OCI-LY3 (cell line): ENCODE measurements at regions not wholly inside any gene's neighbourhood (a gene's known extent, or its start where the extent isn't known, plus 50 kb on each side); places are given as distances from the start of the nearest gene placed in this dataset.
A peak's percentile ranks its signal among the peaks of the same experiment; 100 is the strongest.

Source experiments
- H2AFZ ChIP-seq: fragments of 200-600, 300-600 bp; shearing (Covaris generic); 2 replicates; pipeline ENCODE4 v1.6.0; 2014; ENCODE audit warnings: antibody characterized with exemption, low read depth, low read length
- H3K27ac ChIP-seq: fragments of 200-600, 300-600 bp; sonication (generic); 2 replicates; pipeline ENCODE4 v1.5.1; 2014; ENCODE audit warnings: mild to moderate bottlenecking, low read length, moderate library complexity, mixed read lengths
- H3K27me3 ChIP-seq: fragments of 200-600, 300-600 bp; sonication (generic); 2 replicates; pipeline ENCODE4 v1.6.1; 2014; ENCODE audit warnings: low read depth, low read length, mixed read lengths
- H3K36me3 ChIP-seq: fragments of 200-600, 300-600 bp; sonication (generic); replicated peaks from 2 replicates; pipeline ENCODE3; 2014; ENCODE audit warnings: low read depth, low read length, mixed read lengths
- H3K4me1 ChIP-seq: fragments of 300-600, 200-600 bp; sonication (generic); 2 replicates; pipeline ENCODE4 v1.6.1; 2014; ENCODE audit warnings: low read length, mixed read lengths
- H3K4me2 ChIP-seq: fragments of 200-600, 300-600 bp; sonication (generic); 2 replicates; pipeline ENCODE4 v1.6.1; 2014; ENCODE audit warnings: low read length, mixed read lengths
- H3K4me3 ChIP-seq: fragments of 300-600, 200-600 bp; sonication (generic); 2 replicates; pipeline ENCODE4 v1.5.1; 2014; ENCODE audit warnings: antibody characterized with exemption, mild to moderate bottlenecking, low read length, moderate library complexity
- H3K79me2 ChIP-seq: fragments of 300-600, 200-600 bp; shearing (Covaris generic); 2 replicates; pipeline ENCODE4 v1.6.1; 2014; ENCODE audit warnings: mild to moderate bottlenecking, low read length, mixed read lengths
- H3K9ac ChIP-seq: fragments of 300-600, 200-600 bp; shearing (Covaris generic); 2 replicates; pipeline ENCODE4 v1.6.0; 2014; ENCODE audit warnings: mild to moderate bottlenecking, low read length, moderate library complexity
- H3K9me3 ChIP-seq: fragments of 200-600, 300-600 bp; shearing (Covaris generic); 2 replicates; pipeline ENCODE4 v1.6.1; 2014; ENCODE audit warnings: low read length, mixed read lengths; ENCODE audit not compliant: insufficient read depth
- H4K20me1 ChIP-seq: fragments of 200-600, 300-600 bp; sonication (generic); 2 replicates; pipeline ENCODE4 v1.6.1; 2016; ENCODE audit warnings: low read length, mixed read lengths; ENCODE audit not compliant: insufficient read depth
- CTCF ChIP-seq: fragments of 200-600, 300-600 bp; sonication (generic); IDR thresholded peaks from 2 replicates; pipeline ENCODE4 v1.5.1; 2014; ENCODE audit warnings: antibody characterized with exemption, low read length, low read depth
- EZH2phosphoT487 ChIP-seq: fragments of 200-600 bp; shearing (Covaris generic); IDR thresholded peaks from 2 replicates; pipeline ENCODE4 v1.6.1; 2018; ENCODE audit warnings: antibody characterized with exemption, mixed run types, low read depth

DNA sequence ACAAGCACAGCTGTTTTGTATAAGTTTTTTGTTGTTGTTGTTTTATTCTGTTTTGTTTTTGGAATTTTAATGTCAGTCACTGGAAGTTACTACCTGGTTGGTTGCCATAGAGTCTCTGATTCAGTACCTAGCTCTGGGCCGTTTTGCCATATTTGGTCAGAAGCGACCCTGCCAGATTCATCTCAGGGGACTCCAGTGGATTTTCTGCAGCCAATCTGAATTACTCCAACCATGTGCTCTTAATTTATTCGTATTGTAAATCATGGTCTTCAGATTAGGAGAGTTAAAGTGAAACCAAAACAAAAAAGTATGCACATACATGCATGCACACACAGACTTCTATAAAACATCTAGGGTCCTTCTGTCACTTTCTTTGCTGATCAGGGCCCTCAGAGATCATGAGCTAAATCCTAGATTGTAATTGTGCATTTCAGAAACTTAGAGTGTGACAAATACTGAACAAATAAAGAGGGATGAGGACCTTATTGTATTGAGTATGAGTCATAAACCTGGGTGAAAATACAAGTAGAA, 317.4 kb upstream of the UBE2E3 start:
- H3K36me3 ChIP-seq: no peaks in the 10 kb centered on the region
- H3K4me3 ChIP-seq: no peak overlapping the region
- peak overlapping the region; percentile 10; the same call in 1 of the 2 replicates for H2AFZ ChIP-seq
- H3K4me2 ChIP-seq: peak overlapping the region; percentile 4; the same call in 1 of the 2 replicates
- no peak overlapping the region for H3K27ac ChIP-seq
- H3K9me3 ChIP-seq: no peaks in the 10 kb centered on the region
- H3K79me2 ChIP-seq: no peaks in the 10 kb centered on the region
- H4K20me1 ChIP-seq: no peaks in the 10 kb centered on the region
- TF ChIP-seq CTCF (no peak), EZH2phosphoT487 (no peak)
- no peaks in the 10 kb centered on the region for H3K4me1 ChIP-seq
- H3K9ac ChIP-seq: no peak overlapping the region
- no peaks in the 10 kb centered on the region for H3K27me3 ChIP-seq

- no peaks in the 10 kb centered on the region for H4K20me1 ChIP-seq
- TF ChIP-seq CTCF (no peak), EZH2phosphoT487 (no peak)
- no peaks in the 10 kb centered on the region for H3K4me1 ChIP-seq
- H3K27me3 ChIP-seq: no peaks in the 10 kb centered on the region
- no peak overlapping the region for H3K27ac ChIP-seq
- no peak overlapping the region for H3K4me2 ChIP-seq
- H3K9ac ChIP-seq: no peak overlapping the region
- H2AFZ ChIP-seq: no peak overlapping the region
- no peaks in the 10 kb centered on the region for H3K36me3 ChIP-seq
- H3K9me3 ChIP-seq: no peaks in the 10 kb centered on the region
- no peak overlapping the region for H3K4me3 ChIP-seq
- no peaks in the 10 kb centered on the region for H3K79me2 ChIP-seq
These were observed 317.9 kb upstream of the UBE2E3 start for GRCh38 chr2:180662521-180662920.

DNA sequence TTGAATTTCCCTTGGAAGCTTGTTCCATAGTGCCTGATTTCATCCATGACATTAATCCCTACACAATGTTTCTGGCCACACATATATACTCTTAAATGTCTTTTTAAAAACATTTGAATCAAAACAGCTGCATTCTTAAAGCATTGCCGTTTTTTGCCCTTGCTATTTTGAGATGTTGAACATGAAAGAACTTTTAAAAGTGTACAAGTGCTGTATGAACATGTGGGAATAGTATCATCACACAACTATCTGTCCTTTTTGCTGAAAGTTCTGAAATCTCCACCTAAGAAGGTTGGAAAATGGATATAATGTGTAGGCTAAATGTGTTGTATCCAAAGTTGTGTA, 318.7 kb upstream of the UBE2E3 start:
- TF ChIP-seq CTCF (no peak), EZH2phosphoT487 (no peak)
- H3K79me2 ChIP-seq: no peaks in the 10 kb centered on the region
- no peak overlapping the region for H3K4me2 ChIP-seq
- no peaks in the 10 kb centered on the region for H3K27me3 ChIP-seq
- no peak overlapping the region for H3K27ac ChIP-seq
- no peak overlapping the region for H2AFZ ChIP-seq
- no peaks in the 10 kb centered on the region for H3K36me3 ChIP-seq
- H3K4me3 ChIP-seq: no peak overlapping the region
- no peaks in the 10 kb centered on the region for H3K9me3 ChIP-seq
- H4K20me1 ChIP-seq: no peaks in the 10 kb centered on the region
- H3K4me1 ChIP-seq: no peaks in the 10 kb centered on the region
- no peak overlapping the region for H3K9ac ChIP-seq

DNA sequence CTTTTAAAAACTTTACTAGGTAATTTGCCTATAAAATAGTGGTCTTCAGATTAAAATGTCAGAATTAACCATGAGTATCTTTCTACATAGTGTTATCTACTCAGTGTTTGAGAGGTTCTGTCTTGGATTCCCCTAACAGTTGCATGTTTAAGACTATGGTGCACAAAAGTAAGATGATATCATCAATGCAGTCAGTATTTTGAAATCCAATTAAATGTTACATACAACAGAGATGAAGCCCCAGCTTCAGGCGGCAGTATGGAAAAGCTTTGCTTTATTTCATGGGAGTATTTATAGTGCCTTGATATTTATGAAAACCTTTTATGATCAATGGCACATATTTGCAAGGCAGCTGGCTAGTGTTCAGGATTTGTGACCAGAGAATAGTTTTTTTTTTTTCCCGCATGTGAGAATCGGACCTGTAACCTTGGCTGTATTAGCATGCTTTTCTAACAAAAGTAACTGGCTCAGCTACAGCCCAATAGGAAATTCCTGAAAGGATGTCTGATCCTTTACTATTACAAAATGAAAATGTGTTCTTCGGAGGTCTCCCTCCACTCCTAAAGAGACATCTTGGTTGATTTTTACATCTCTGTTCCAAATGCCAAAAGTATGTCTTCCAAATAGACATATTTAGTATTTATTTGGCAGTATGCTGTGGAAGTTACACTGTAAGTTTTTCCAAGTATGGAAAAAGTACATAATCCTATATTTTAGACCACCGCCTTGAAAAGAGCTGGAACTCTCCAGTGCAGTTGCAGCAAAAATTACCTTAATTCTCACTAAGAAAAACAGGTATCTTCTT, 319.3 kb upstream of the UBE2E3 start:
- Histone ChIP-seq H3K9me3 (no peaks in the 10 kb centered on the region), H3K27me3 (no peaks in the 10 kb centered on the region), H4K20me1 (no peaks in the 10 kb centered on the region), H3K4me1 (no peaks in the 10 kb centered on the region), H3K27ac (no peak overlapping the region), H3K79me2 (no peaks in the 10 kb centered on the region), H2AFZ (no peak overlapping the region), H3K36me3 (no peaks in the 10 kb centered on the region), H3K4me3 (no peak overlapping the region), H3K4me2 (no peak overlapping the region), H3K9ac (no peak overlapping the region)
- no peak for TF ChIP-seq CTCF
- TF ChIP-seq EZH2phosphoT487: no peak
